NCI-H82 treated with DMSO at 0.1 percent for 48 hours (cell line): ENCODE measurements at regions not wholly inside any gene's neighbourhood (a gene's known extent, or its start where the extent isn't known, plus 50 kb on each side); places are given as distances from the start of the nearest gene placed in this dataset.

Experiments
- DNase-seq: peaks from one replicate; lab custom pipeline; 2025; ENCODE audit not compliant: unreplicated experiment; lab: John Stamatoyannopoulos, UW

DNA sequence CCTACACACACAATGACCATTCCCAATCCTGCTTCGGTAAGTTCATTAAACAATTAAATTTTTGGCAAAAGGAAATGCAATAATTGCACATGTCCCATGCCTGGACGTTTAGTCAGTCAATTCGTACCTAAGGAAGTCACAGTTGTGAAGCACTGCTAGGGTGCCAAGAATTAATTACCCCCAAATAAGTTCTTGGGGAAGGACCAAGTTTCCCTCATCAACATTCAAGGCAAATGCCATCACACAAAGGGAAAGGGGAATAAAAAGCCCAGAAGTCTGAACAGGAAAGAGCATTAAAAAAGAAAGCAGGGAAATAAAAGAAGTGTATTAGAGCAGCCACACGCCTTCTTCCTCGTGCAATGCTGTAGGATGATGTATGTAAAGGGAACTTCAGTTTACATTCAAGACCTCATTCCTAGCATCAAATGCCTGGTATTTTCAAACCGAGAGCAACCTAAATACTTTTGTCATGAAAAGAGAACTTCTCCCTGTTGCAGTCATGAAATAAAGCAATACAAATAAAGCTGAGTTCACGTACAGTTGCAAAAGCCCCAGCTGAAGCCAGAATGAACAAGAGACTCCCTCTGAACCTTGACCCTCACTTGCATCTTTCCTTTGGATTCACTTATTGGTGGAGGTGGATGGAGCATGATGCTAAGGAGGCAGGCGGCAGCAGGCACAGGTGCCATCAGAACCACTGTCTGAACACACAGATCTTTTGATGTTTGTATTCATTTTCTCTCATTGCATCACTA, 124.0 kb upstream of the PPARGC1A start:
- DNase-seq, result no peak

GRCh38 chr4:24010994-24011393, 121.1 kb upstream of the PPARGC1A start:
- DNase-seq, result no peak

DNA sequence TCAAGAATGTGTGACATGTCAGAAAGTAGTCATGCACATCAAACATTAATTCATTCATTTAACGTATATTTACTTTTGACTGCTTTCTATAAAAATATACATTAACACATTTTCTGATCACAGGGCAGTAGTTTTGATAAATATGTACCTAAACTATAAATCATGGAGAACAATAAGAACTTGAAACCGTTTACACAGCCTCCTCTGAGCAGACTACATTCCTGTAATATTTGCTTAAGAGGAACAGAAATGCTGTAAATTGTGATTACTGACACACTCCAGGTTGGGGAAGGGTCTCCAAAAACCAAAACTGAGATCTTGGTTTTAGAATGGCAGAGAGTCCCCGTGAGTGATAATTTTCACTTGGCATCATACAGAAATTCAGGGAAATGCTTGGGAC, 120.7 kb upstream of the PPARGC1A start:
- DNase-seq, result no peak

DNA sequence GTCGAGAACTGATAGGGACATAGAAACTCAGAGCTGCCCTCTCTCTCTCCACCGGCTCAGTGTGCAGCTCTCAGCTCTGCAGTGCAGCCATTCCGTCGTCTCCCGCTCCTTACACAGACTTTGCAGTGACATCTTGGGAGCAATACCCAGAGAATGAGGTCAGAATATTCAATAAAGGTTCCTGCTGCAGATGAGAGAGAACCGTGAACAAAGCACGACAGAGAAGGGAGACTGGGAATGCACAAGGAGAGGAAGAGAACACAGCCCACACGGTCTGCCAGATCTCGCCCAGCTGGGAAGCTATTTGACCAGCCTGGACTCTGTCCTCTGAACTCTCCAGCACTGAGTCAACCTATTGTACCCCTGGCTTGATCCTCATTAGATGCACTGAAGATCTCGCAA, 118.0 kb upstream of the PPARGC1A start:
- no peak for DNase-seq

GRCh38 chr4:24006269-24006668, 116.4 kb upstream of the PPARGC1A start:
- DNase-seq, result no peak

DNA sequence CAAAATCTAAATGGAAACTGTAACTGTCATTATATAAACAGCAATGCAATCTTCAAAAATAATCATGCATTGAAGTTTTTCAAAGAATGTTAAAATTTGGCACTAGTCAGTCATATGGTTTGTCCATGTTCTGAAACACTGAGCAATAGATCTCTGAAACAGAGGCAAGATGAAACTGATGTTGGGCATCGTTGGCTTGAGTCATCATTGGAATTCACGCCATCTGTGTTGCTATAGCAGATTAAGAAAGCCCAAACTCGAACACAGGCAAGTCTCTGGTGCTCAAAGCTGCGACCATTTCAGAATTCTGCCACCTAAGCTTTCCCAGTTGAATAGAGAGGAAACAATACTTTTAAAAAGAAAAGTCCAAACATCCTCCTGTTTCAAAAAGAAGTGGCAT, 114.1 kb upstream of the PPARGC1A start:
- no peak for DNase-seq

DNA sequence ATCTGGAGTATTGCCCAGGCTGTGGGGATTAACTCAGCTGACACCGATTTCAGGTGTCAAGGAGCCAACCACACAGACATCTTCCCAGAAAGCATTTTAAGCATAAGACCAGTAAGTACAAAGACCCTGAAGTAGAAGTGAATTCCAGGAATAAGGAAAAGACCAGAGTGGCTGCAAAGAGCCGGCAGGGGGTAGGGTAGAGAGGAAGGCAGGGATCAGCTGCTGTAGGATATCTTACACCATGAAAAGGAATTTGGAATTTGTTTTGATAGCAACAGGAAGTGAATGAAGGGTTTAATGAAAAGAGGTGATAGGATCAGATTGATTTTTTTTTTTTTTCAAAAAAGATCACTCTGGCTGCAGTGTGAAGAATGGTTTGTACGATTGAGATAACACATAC, 113.6 kb upstream of the PPARGC1A start:
- DNase-seq, result no peak

GRCh38 chr4:24002330-24002966, 112.6 kb upstream of the PPARGC1A start:
- DNase-seq, result no peak

GRCh38 chr4:24001486-24002329, 111.9 kb upstream of the PPARGC1A start:
- no peak for DNase-seq

GRCh38 chr4:24000470-24000831, 110.6 kb upstream of the PPARGC1A start:
- no peak for DNase-seq

GRCh38 chr4:23999714-24000469, 110.0 kb upstream of the PPARGC1A start:
- DNase-seq, result no peak

GRCh38 chr4:23993373-23993772, 103.5 kb upstream of the PPARGC1A start:
- DNase-seq, result no peak

DNA sequence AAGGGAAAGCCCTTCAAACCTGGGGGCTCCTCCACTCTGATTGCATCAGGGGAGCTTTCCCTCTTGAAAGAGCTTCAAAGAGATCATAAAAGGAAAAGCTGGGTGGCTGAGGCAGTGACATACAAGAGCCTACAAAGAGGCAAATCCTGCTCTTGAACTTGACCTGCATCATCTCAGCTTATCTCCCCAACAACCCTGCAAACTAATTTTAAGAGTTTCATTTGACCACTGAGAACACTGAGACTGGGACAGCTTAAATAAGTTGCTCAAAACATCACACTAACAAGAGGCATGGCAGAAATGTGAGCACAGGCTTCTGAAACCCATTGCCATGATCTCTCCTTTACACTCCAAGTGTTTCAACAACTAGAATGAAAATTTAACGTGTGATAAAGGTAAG, 101.6 kb upstream of the PPARGC1A start:
- no peak for DNase-seq

- DNase-seq, result no peak
Observed at GRCh38 chr4:23986270-23986669, 96.4 kb upstream of the PPARGC1A start.

GRCh38 chr4:23981328-23981727, 91.5 kb upstream of the PPARGC1A start:
- no peak for DNase-seq

DNA sequence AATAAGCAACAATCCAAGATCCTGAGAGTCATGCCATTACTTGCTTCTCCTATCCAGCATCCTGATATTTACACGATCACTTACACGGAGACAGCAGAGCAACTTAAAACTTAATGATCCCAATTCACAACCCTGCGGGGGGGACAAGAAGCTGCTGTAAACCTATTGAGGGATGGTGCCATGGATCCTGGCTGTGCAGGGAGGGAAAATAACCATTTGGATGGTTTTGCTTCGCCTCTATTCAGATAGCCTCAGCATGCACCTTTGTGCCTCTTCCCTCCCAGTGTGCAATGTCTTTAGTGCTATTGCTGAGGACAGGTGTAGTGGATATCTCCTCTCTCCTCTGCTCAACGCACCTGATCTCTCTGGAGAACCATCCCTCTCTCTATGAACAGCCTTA, 89.7 kb upstream of the PPARGC1A start:
- no peak for DNase-seq

- no peak for DNase-seq
Observed at GRCh38 chr4:23978002-23978401, 88.2 kb upstream of the PPARGC1A start.

- no peak for DNase-seq
Observed at GRCh38 chr4:23976423-23976822, 86.6 kb upstream of the PPARGC1A start.

DNA sequence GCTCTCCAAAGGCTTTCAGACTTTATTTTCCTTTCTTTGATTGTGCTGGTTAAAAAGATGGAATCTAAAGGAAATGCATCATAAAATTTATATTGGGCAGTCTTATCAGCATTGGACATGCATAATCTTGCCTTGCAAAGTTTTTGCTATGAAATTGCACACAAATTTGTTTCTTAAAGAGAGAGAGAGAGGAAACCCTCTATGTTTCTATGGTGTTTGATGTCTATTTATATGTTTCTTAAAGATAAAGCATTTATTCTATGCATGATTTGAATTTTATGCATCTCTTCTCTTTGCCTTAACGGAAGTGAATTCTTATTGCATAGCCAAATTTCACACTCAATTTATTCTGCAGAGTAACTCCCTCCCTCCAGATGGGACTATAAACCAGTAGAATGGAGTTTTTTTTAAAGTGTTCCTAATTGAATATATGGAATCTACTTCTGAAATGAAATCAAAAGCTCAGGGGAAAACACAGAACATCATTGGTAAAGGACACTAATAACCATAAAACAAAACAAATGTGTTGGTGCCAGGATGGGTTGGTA, 83.5 kb upstream of the PPARGC1A start:
- no peak for DNase-seq

DNA sequence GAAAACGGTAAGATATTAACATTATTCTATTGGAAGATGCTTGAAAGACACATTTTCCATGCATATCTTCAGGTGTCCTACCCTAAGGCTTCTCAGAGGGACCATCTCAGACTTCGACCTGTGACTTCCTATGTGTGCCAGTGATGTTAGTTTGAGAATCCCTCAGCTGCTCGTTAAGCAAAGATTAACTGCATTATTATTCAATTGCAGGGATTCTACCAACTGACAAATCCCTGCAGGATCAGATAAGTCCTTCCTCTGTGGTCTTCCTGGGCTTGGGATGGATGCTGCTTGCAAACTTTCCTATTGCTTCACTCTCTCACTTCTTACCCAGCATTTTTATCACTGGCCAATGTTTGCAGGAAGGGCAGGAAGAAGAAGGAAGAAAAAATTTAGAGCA, 83.0 kb upstream of the PPARGC1A start:
- no peak for DNase-seq

DNA sequence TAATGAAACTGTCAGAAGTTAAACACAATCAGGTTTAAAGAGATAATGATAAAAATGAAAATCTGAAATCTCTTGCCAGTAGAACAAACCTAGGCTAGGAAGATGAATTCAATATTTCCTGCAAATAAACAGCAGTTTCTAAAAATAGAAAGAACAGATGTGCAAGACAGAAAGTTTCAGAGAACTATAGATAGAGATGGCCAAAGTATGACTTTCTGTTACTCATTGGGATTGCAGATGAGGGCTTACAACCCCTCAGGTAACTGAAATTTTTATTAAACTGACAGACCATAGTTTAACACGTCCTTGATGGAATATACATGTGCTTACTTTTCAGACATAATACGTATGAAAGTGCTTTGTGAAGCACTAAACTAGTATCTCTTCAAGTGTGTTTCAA, 82.3 kb upstream of the PPARGC1A start:
- DNase-seq, result no peak
